Stimulated activated CD4-positive, alpha-beta T cell treated with anti-CD3 and anti-CD28 coated beads, Interleukin-1b, Interleukin-23, amount 100 ng/mL, for 48 hours (primary cell): ENCODE measurements at regions not wholly inside any gene's neighbourhood (a gene's known extent, or its start where the extent isn't known, plus 50 kb on each side); places are given as distances from the start of the nearest gene placed in this dataset.

Source experiments
- DNase-seq: peaks from one replicate; pipeline ENCODE4 v3.0.0-alpha.2; 2020

DNA sequence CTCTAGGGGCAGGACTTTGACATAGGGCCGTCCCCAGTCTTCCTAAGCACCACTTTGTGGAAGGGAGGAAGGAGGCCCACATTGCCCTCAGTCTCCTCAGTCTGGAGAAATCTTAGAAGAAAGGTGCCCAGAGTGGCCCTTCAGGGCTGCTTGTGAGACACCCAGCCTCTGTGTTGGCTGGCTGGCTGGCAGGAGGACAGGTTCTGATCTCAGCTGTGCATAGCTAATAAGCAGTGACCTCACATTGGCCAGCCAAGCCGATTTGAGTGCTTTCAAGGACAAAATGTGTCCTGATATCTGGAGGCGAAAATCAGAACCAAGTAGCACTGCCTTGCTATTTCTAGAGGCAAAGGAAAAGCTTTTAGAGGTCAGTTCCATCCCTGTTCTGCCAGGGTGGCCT is 211.5 kb downstream of the BCOR start:
- DNase-seq = no peak

DNA sequence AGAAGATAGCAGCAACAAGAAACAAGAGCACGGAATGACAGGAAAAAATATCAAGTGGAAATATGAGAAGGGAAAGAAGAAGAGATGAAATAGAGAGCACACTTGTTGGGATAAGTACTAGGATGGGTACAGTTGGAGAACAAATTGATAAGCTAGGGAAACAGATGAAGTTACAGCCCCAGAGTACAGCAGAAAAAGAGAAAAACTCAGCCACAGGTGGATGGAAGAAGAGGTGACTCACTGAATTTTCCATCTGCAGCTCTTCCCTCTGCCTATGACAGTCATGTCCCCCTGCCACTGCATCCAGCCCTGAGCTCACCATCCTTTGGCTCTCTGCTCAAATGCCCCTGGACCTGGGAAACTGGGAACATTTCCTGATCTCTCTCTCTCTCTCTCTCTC is 209.0 kb downstream of the BCOR start:
- DNase-seq = no peak

DNA sequence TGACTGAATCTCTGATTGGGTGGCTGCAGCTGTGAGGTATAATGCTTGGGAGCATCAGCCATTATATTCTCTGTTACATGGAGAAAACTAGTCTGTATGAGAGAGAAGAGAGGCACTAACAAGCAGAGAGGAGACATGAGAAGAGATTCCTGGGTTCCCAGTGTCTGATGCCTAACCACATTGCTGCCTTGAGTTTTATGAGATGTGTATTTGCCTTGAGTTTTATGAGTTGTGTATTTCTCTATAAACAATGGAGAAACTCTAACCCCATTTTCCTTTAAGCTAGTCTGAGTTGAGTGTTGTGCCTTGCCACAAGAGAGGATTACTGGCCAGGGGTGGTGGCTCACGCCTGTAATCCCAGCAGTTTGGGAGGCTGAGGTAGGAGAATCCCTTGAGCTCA is 208.1 kb downstream of the BCOR start:
- DNase-seq = no peak

DNA sequence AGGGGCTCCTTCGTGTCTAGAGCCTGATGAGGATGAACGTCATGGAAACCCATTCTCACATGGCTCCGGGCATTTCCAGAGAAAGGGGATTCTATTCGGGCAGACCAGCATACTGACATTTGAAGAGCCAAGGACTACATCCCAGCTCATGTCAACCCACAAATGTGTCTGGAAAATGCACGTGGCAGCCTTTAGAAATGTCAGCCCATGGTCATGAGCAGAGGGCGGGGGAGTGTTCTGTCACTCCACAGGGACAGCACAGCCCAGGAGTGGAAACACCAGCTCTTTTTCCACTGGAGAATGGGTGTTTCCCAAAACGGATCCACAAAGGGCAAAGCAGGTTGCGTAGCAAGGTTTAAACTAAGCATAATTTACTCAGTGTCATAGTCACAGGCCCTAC is 207.0 kb downstream of the BCOR start:
- no peak for DNase-seq

DNA sequence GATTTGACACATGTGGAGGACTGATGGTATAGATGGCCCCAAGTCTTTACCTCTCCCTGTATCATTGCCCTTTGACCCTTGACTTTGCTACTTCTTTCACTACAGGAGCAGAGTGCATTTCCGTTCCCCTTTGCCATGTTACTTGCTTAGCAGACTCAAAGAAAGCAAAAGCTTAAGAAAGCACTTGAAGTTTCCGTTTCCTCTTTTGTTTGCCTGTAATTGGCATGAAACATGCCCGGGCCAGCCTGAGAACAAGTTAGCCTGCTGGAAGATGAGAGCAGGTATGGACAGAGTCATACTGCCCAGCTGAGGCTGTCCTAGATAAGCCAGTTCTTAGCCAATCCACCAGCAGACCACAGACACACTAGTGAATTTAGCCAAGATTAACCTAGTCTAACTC is 206.0 kb downstream of the BCOR start:
- no peak for DNase-seq

DNA sequence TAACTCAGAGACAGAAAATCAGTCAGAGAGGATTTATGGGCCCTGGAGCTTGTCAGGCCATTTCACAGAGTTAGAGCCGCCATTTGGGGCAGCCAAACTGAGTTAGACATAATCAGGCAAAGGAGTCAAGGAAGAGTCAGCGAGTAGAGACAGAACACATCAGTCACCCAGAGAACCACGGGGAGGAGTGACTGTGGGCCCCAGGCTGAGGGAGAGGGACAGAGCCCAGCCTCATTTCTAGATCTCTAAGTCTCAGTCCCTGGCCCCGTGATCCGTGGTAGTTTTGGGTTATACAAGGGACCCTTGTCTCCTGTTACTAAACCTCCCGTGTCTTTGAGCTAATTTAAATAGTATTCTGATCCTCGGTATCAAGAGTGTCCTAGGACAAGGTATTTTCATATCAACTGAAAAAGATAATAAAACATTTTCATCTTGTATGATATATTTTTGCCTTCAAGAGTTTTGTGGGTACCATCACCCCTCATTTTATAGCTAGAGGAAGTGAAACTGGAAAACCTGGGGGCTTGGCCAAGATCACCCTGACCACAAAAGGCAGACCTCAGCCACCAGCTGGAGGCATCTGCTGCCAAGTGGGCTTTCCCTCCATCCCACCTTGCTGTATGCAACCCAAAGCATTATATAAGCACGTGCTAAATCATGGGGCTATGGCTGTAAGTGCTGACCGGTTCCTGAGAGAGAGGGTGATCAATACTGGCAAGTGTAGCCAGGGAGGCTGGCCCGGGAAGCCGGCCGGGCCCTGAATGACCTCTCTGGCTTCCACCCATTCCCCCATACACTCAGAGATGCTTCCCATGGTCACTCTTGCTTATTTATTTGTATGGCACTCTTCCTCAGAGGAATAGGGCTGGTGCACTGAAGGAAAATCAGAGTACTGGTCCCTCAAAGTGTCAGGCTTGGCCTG is 204.1 kb downstream of the BCOR start:
- DNase-seq = no peak

DNA sequence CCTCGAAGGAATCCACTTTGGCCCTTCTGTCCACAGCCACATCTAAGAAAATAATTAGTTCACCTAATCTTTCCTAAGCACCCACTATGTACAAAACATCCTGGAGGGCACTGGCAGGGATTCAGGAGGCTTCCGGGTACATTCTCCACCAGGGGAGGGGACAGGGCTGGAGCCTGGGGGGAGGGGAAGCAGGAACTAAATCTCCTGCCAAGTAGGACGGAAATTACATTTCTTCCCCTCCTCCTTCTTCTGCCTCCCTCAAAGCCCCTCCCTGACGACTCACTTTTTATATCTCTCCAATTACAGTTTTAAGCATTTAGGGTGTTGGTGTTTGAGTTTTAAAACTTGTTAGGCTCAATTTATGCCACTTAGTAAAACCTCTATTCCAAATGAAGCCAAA is 203.1 kb downstream of the BCOR start:
- no peak for DNase-seq

DNA sequence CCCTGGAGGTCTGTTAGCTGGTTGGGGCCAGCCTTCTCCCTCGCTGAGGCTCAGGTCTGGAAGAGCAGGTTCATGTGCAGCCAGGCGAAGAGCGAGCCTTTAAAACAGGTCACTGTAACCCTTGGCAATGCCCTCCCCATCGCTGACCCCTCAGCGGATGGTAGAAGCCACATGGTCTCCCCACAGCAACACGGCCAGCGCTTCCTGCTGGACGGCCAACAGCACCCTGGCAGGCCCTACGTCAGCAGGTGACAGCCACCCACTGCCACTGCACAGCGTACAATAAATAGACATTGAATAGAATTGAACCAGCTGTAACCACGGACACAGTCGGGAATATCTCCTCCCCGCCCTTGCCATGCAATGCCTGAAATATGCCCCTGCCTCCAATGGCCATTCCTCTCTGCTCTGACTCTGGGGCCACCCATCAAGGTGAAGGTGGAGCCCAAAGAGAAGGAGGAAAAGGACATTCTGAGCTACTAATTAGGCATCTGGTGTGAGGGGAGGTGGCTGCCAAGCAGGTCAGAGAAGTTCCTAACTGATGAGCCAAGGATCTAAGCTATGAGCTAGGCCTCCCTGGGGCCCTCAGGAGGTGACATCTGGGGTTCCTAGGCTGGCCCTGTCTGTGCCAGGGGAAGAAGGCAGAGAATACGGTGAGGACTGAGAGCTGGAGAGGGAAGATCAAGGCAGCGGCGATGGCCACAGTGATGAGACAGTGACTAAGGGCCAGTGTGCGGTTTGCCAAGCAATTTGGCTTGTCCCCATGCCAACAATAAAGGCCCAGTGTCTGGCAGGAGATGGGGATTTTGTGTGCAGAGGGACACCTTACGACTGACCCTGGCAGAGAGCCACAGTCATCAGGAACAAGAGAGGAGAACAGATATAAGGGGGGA is 202.3 kb downstream of the BCOR start:
- no peak for DNase-seq

DNA sequence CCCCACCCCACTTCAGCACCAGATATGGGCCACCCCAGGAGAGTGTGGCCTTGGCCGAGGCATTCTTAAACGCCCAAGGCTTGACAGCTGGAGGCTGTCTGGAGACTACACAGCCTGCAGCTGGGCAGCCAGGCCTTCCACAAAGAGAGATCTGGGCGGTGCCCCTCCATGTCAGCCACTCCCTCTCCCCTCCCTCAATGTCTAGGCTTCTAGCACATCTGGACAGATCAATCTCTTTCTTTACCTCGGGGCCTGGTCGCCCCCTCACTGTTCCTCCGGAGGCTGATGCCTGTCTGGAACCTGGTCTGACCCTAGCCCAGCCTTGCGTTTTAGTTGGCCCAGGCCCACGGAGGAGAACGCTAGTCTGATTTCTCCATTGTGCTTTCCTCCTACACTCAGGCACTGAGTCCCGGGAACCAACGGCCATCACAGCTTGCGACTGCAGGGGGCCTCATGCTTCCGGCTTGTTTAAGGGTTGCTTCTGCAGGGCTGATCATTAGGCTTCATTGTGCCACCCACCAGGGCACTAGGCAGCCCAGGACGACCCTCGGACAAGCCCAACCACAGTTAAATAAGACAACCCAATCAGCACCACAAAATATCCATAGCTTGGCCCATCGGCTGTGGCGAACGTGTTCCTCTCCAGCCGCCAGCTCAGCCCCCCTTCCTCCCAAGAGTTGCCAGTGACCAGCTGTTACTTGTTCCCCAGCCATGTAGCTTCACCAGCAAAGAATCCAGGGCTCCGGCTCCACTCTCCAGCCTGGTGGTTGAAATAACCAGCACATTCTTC is 200.6 kb downstream of the BCOR start:
- no peak for DNase-seq

DNA sequence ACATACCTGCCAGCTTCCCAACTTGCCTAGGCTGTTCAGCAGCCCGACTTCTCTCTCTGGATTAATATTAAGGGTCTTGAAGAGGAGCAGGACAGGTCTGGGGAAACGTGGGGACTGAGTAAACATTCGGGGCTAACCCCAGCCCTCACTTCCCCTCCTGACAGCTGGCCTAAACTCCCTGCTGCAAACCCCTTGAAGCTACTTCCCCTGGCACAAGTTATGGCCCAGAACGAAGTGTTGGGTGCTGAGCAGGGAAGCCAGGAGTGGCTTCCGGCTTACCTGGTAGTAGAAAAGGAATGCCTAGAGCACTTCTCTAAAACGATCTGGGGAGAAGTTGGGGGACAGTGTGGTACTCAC is 200.0 kb downstream of the BCOR start:
- no peak for DNase-seq

DNA sequence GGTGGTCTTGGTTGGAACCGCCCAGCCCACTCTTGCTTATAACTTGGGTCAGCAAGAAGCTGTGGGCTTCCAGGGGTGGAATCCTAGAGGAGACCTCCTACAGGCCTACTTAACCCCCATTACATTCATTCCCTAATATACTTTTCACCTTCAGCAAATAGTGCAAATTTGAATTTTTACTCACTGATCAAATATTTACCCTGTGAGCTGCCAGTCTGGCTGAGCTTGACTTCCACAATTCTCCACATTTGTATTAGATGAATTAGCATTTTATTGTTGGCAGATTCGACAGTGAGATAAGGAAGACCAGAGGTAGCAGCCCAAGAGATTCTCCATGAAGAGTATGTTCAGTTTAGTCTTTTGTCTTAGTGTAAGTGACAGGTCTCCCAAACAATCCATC is 199.6 kb downstream of the BCOR start:
- no peak for DNase-seq

DNA sequence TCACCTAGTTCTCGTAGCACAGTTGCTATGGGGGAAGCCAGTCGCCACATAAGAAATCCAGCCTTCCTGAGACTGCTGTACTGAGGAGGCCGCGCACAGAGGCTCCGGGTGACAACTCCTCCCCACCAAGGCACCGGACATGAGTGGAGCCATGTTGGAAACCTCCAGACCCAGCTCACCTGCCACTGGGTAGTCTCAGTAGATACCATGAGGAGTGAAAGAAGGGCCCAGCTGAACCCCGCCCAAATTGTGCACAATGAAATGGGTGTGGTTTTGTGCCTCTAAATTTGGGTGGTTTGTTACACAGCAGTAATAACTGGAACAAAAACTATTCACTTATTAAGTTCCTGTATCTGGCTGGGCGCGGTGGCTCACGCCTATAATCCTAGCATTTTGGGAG is 198.7 kb downstream of the BCOR start:
- DNase-seq = no peak

DNA sequence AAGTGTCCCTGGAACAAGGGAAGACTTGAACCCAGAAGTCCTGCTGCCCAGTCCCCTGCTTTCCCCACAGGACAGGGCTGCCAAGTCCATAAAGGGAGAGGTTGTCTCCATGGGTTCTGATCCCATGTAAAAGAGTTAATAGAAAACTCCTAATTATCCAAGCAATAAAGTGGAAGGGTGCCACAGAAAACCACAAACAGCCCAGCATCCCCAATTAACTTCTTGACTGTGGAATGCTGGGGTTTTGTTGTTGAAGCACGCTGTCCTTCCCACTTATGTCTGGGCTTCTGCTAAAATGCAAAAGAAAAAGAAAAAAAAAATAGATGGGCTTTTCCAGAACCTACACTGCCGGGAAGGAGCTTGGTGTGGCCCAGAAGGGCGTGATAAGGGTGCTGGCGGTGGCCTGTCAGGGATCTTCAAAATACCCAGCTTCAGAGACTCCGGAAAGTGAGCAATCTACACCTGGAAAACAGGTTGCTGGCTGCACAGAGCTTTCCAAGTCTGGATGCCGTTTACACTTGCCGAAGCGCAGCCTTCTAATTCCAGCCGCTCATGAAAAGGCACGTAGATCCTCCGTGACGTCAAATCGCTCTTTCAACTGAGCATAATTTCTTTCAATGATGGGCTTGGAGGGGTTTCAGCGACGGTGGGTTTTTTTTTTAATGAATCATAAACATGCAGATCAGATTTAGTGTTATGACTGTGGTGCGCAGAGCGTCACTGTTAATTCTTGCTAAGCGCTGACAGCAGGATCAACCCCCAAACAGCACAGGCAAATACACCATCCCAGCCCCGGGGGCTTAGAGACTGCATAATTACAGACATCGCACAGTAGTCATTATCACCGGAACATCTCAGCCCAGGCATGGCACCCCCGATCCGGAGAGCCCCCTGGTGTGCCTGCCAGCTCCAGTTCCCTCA is 197.6 kb downstream of the BCOR start:
- no peak for DNase-seq

DNA sequence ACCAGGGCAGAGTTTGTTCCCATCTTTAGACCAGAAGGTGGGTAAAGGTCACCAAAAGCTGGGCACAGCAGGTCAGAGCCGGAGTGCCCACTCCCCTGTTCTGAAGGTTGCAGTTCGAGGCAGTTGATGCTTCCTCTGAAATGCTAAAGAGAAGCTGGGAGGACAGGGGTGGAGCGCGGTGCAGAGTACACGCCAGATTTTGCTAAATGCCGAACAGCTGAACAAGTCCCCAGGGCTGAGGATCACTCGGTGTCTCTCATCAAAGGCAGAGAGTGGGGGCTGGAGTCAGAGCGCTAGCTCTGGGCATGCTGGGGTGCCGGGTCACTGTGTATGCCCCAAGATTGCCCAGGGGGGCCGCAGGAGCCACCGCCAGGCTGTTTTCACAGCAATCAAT is 197.0 kb downstream of the BCOR start:
- DNase-seq = no peak

DNA sequence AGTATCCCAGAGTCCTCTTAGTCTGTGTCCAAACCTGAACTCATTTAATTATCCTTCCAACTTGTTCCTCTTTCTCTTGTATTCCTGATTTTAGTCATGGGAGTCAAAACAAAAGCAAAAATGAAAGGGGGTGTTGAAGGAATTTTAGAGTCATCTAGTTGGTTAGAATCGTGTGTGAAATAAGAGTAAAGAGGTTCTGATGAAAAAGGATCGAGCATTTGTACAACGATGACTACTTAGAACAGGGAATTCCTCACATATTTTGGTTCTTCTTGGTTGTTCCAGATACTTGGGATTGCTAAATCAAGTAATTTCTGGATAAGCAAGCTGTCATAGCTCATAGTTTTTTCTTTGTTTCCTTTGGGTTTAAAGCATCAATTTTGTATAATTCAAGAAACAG is 194.4 kb downstream of the BCOR start:
- DNase-seq = no peak

DNA sequence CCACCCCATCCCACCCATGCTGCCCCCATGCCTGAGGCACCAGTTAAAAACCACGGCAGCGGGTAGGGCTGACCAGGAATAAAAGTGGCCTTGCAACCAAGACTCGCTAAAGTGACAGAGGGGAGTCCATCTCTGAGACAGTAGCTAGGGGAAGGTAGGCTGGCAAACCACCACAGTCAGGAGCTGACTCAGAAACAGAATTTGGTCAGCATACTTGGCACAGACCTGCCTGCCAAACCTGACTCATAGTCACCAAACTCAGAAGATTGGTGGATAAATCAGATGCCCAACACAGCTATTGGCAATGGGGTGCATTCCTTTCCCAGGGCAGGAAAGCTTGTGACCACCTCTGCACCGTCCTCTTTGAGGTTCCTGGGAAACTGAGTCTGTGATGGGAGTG is 193.8 kb downstream of the BCOR start:
- peak; percentile 33 for DNase-seq

DNA sequence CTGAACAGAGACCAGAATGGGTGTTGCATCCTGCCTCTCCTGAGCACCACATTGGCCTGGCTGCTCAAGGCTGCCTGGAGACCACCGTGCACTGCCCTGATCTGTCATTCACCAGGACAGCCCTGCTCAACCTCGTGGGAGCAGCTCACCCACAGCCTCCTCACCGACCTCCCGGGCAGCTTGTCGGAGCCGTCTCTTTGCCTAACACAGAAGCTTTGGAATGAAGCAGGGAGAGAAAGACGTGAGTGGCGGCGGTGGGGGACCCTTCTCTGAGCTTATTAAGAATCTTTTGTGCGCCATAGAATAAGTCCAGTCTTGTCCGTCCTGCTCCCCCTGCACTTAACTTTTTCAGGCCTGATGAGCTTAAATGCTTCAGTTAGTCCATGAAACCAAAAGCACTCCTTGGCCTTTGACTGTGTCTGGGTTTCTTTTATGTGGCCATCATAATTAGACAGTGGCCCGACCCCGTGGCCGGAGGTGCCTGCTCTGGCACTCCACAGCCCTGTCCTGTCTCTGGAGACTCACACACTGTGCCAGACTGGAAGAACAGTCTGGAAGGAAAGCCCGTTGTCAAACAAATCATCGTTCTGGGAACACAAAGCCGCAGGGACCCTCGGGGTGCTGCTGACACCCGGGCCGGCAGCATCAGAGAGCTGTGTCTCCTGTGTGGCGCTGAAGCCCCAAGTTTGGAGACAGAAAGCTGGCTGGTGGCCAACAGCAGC is 192.8 kb downstream of the BCOR start:
- DNase-seq = no peak

DNA sequence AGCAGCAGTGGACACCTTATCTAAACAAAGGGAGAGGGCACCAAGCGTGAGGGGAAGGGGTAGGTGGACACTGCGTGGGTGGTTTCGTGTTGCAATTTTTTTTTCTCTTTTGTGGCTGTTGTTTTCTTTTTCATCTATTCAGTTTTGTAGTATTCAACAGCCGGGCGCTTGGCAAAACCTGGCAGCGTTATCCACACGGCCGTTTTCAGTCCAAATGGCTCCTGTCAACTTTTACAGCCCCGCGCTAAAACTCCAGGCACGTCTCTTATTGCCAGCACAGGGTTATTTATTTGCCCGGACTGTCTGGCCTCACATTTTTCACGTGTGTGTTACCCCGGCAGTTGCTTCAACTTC is 192.2 kb downstream of the BCOR start:
- no peak for DNase-seq

DNA sequence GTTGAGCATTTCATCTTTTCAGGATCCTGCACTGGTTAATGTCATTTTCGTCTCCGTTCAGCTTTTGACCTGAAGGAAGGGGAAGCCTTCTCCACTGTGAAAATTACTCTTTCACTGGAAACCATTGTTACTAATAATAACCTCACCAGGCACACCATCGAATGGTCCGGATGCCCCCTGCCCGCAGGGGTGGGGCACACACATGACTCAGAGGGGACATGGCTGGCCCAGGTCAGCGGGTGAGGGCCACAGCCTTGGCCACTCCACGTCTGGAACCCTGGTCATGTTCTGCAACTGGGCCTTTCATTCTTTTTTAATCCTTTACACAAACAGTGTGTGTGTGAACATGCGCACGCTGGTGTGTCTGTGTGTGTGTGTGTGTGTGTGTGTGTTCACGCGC is 191.8 kb downstream of the BCOR start:
- no peak for DNase-seq

DNA sequence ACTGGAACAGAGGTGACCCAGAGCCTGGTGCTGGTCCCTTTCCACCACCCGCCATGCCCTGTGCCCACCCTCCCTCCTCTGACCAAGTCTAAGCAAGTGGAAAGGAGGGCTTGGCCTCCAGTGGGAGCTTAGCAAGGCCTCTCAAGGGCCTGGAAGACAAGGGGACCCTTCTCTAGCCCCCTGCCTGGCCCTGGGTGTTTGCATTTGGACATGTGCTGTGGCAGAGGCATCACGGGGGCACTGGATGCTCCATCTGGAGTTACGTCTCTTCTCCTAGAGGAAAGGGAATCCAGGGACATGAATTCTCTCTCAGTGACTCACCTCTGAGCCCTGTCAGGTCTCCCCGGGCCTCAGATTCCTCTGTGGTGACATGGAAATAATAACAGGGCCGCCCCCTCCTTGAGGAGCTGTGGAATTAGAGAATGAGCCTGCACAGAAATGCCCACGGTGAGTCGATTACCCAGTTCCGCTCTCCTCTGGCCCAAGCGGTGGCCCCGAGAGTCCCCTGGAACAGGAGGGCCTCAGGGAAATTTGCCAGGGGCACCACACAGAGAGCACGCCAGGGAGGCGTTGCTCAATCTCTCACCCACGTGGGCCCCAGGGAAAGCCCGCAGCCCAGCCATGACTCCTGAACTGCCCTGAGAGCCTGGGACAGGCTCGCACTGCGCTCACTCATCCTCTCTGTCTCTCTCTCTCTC is 189.6 kb downstream of the BCOR start:
- DNase-seq = no peak

DNA sequence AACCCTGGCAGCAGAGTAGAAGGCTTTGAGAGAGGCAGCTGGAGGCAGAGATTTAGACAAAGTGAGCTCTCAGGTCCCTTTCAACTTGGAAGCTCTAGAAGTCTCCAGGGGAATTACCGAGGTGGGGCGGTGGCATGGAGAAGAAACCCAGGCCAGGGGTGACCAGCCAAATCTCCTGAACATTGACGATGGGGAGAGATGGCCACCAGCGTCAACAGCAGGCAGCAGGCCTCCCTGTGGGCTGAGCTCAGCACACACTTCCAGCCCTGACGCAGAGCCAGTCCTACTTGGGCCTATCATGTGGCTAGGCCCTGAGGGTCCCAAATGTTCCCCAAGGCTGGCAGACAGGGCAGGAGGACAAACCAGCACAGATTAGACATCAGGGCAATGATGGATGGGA is 187.8 kb downstream of the BCOR start:
- no peak for DNase-seq
